ENCODE measurements at regions not wholly inside any gene's neighbourhood (a gene's known extent, or its start where the extent isn't known, plus 50 kb on each side); places are given as distances from the start of the nearest gene placed in this dataset.

DNA sequence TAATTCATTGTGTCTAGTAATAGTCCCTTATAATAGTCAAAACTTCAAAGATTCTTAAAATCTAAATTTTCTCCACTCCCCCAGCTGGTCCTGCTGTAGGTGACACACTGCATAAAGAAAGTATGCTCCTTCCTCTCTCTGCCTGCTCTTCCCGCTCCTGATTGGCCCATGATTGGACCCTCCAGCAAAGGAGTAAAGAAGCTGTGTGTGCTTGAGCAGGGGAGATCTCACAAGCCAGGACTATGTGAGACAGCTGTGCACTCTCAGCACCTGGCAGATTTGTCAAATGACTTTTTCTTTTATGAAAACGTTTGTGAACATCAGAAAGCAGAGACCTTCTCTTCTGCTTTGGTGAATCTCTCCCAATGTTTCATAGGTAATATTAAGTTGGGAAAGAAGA, 274.8 kb upstream of the LYPLAL1 start (continued):
- TF ChIP-seq ATF7-NPFF (CRISPR knock-in tag; IDR thresholded peaks at IDR 0.05; ENCODE audit: low read depth) (no peak), ZNF207 (IDR thresholded peaks at IDR 0.05; ENCODE audit: borderline replicate concordance) (no peak)
- TF ChIP-seq, protein P1, sequence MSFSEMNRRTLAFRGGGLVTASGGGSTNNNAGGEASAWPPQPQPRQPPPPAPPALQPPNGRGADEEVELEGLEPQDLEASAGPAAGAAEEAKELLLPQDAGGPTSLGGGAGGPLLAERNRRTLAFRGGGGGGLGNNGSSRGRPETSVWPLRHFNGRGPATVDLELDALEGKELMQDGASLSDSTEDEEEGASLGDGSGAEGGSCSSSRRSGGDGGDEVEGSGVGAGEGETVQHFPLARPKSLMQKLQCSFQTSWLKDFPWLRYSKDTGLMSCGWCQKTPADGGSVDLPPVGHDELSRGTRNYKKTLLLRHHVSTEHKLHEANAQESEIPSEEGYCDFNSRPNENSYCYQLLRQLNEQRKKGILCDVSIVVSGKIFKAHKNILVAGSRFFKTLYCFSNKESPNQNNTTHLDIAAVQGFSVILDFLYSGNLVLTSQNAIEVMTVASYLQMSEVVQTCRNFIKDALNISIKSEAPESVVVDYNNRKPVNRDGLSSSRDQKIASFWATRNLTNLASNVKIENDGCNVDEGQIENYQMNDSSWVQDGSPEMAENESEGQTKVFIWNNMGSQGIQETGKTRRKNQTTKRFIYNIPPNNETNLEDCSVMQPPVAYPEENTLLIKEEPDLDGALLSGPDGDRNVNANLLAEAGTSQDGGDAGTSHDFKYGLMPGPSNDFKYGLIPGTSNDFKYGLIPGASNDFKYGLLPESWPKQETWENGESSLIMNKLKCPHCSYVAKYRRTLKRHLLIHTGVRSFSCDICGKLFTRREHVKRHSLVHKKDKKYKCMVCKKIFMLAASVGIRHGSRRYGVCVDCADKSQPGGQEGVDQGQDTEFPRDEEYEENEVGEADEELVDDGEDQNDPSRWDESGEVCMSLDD (CRISPR knock-in tag; IDR thresholded peaks at IDR 0.05; ENCODE audit: borderline replicate concordance): no peak
- TF ChIP-seq, protein P2, sequence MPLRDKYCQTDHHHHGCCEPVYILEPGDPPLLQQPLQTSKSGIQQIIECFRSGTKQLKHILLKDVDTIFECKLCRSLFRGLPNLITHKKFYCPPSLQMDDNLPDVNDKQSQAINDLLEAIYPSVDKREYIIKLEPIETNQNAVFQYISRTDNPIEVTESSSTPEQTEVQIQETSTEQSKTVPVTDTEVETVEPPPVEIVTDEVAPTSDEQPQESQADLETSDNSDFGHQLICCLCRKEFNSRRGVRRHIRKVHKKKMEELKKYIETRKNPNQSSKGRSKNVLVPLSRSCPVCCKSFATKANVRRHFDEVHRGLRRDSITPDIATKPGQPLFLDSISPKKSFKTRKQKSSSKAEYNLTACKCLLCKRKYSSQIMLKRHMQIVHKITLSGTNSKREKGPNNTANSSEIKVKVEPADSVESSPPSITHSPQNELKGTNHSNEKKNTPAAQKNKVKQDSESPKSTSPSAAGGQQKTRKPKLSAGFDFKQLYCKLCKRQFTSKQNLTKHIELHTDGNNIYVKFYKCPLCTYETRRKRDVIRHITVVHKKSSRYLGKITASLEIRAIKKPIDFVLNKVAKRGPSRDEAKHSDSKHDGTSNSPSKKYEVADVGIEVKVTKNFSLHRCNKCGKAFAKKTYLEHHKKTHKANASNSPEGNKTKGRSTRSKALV (CRISPR knock-in tag; IDR thresholded peaks at IDR 0.05): no peak

DNA sequence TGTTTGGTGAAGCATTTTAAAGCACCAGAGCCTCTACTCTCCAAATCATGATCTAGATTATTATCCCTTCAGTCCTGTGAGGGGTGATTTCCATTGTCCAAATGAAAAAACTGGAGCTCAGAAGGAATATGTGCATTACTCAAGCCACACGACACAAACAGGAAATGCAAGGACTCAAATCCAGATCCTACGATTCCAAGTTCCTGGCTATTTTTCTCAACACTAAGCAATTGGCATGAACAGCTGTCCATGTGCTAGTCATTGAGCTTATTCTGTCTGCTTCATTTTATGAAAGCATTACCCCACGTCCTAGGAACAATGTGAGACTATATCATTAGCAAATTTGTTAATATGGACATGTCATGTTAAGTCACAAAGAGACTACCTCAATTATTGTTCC, 273.1 kb upstream of the LYPLAL1 start:
- no peaks in the 10 kb centered on the region for H3K9me3 ChIP-seq (ENCODE audit: low read length)
- no TSS peak for BruUV-seq (replicated peaks)
- no peak overlapping the region for H3K4me2 ChIP-seq (ENCODE audit: low read depth, low read length)
- CTCF ChIA-PET (ENCODE audit: low intra/inter-chr PET ratio, low total read pairs): no interaction called here
- ATAC-seq: no peak
- DNase-seq (ENCODE audit: low spot score): no peak
- POLR2A ChIA-PET: no interaction called here
- in situ Hi-C loops (cut with HindIII; ENCODE audit: extremely low pct_ligation_motif_present, low pct_unique_long_range_greater_than_20kb): no loop called here
- no peaks in the 10 kb centered on the region for H3K36me3 ChIP-seq (replicated peaks in 1 of 2; ENCODE audit: control insufficient read depth in 1 of 2, insufficient read depth in 2 of 2, low read length in 2 of 2)
- intact Hi-C loops (cut with micrococcal nuclease; ENCODE audit: unreplicated experiment): no loop called here
- 17% methylated on average over 3 of the region's 3 CpGs for WGBS (ENCODE audit: low lambda C conversion rate)
- no peak overlapping the region for H2AFZ ChIP-seq (ENCODE audit: low read length)
- no peaks in the 10 kb centered on the region for H3K4me1 ChIP-seq (ENCODE audit: insufficient read depth, low read length)
- H3K79me2 ChIP-seq (ENCODE audit: insufficient read depth, low read length): no peaks in the 10 kb centered on the region
- H3K27me3 ChIP-seq (ENCODE audit: control insufficient read depth in 1 of 2, insufficient read depth in 2 of 2, low read length in 2 of 2): no peaks in the 10 kb centered on the region
- H3K27ac ChIP-seq (ENCODE audit: extremely low read length, insufficient read depth, low read length): no peak overlapping the region
- no peak overlapping the region for H3K9ac ChIP-seq (ENCODE audit: insufficient read depth, low read depth, low read length)
- FAIRE-seq: no peak
- H3K4me3 ChIP-seq (replicated peaks in 1 of 3; ENCODE audit: insufficient read depth in 1 of 3, low read depth in 2 of 3, low read length in 3 of 3): no peak overlapping the region
- no peaks in the 10 kb centered on the region for H4K20me1 ChIP-seq (ENCODE audit: insufficient read depth, low read length)
- TF ChIP-seq TOE1 (CRISPR knock-in tag; IDR thresholded peaks at IDR 0.05): no peak
- TF ChIP-seq ZNF788 (CRISPR knock-in tag; IDR thresholded peaks at IDR 0.05; ENCODE audit: borderline replicate concordance): no peak
- TF ChIP-seq, protein P3, sequence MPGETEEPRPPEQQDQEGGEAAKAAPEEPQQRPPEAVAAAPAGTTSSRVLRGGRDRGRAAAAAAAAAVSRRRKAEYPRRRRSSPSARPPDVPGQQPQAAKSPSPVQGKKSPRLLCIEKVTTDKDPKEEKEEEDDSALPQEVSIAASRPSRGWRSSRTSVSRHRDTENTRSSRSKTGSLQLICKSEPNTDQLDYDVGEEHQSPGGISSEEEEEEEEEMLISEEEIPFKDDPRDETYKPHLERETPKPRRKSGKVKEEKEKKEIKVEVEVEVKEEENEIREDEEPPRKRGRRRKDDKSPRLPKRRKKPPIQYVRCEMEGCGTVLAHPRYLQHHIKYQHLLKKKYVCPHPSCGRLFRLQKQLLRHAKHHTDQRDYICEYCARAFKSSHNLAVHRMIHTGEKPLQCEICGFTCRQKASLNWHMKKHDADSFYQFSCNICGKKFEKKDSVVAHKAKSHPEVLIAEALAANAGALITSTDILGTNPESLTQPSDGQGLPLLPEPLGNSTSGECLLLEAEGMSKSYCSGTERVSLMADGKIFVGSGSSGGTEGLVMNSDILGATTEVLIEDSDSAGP (CRISPR knock-in tag; IDR thresholded peaks at IDR 0.05; ENCODE audit: borderline replicate concordance): no peak
- no peak for TF ChIP-seq SMARCE1 (IDR thresholded peaks at IDR 0.05; ENCODE audit: borderline replicate concordance)
- TF ChIP-seq ARNT (IDR thresholded peaks at IDR 0.05): no peak
- TF ChIP-seq, protein P4, sequence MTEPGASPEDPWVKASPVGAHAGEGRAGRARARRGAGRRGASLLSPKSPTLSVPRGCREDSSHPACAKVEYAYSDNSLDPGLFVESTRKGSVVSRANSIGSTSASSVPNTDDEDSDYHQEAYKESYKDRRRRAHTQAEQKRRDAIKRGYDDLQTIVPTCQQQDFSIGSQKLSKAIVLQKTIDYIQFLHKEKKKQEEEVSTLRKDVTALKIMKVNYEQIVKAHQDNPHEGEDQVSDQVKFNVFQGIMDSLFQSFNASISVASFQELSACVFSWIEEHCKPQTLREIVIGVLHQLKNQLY (CRISPR knock-in tag; IDR thresholded peaks at IDR 0.05): no peak
- no peak for TF ChIP-seq PHF5A (CRISPR knock-in tag; IDR thresholded peaks at IDR 0.05; ENCODE audit: low read depth, unreplicated experiment)
- TF ChIP-seq IKZF4 (CRISPR knock-in tag; IDR thresholded peaks at IDR 0.05; ENCODE audit: borderline replicate concordance, low read depth, not compliant biosample characterization): no peak
- TF ChIP-seq MIXL1 (CRISPR knock-in tag; IDR thresholded peaks at IDR 0.05): no peak
- no peak for TF ChIP-seq EP300 (IDR thresholded peaks at IDR 0.05; ENCODE audit: low read depth in 2 of 2, low read length in 2 of 2)
- no peak for TF ChIP-seq EP300 (CRISPR knock-in tag; IDR thresholded peaks at IDR 0.05; ENCODE audit: borderline replicate concordance)
- no peak for TF ChIP-seq MED13 (CRISPR knock-in tag; IDR thresholded peaks at IDR 0.05)
- TF ChIP-seq HNRNPL (IDR thresholded peaks at IDR 0.05; ENCODE audit: low read depth, low read length): no peak

Data from HepG2 (cell line).